IMR-90 (cell line): ENCODE measurements at regions not wholly inside any gene's neighbourhood (a gene's known extent, or its start where the extent isn't known, plus 50 kb on each side); places are given as distances from the start of the nearest gene placed in this dataset.

ENCODE experiments used
- ATAC-seq: fragments of 200-7000 bp; cut with Tn5 transposase; 2 replicates; pipeline ENCODE4 v1.9.1; 2020; ENCODE audit warnings: low read depth, mild to moderate bottlenecking, moderate library complexity
- BruUV-seq: library from RNA; stranded (reverse); fragments of 400-500 nt; replicated peaks from 2 replicates; lab custom pipeline; 2021; lab: Mats Ljungman, UMichigan
- CTCF ChIA-PET: fragments of 300-600 bp; formaldehyde crosslinking; extraction: SDS; loops from one replicate; lab custom pipeline; 2021; ENCODE audit warnings: antibody characterized with exemption; lab: Yijun Ruan, JAX
- POLR2A ChIA-PET: fragments of 300-600 bp; sonication (Branson Sonifier 250); formaldehyde crosslinking; loops from one replicate; lab custom pipeline; 2022; ENCODE audit warnings: antibody characterized with exemption; ENCODE audit not compliant: unreplicated experiment; lab: Charles Lee
- DNase-seq: peaks from one replicate; pipeline ENCODE4 v3.0.0; 2013
- H2AFZ ChIP-seq: replicated peaks from 2 replicates; pipeline ENCODE3; 2013; ENCODE audit warnings: low read length, mild to moderate bottlenecking; ENCODE audit not compliant: poor library complexity
- H2AK5ac ChIP-seq: 2 replicates; pipeline ENCODE4 v1.6.1; 2013; ENCODE audit warnings: low read depth, low read length, inconsistent platforms
- H2AK9ac ChIP-seq: replicated peaks from 2 replicates; pipeline ENCODE3; 2013; ENCODE audit warnings: mild to moderate bottlenecking, low read depth, low read length, moderate library complexity; ENCODE audit not compliant: poor library complexity
- H2BK120ac ChIP-seq: 2 replicates; pipeline ENCODE4 v1.6.1; 2013; ENCODE audit warnings: low read depth, low read length, inconsistent platforms
- H2BK15ac ChIP-seq: 3 replicates; pipeline ENCODE4 v1.6.1; 2013; ENCODE audit warnings: low read depth, low read length, inconsistent platforms
- H2BK20ac ChIP-seq: 2 replicates; pipeline ENCODE4 v1.6.1; 2013; ENCODE audit warnings: low read depth, mild to moderate bottlenecking, inconsistent platforms, low read length, moderate library complexity
- H2BK5ac ChIP-seq: 2 replicates; pipeline ENCODE4 v1.6.1; 2013; ENCODE audit warnings: mild to moderate bottlenecking, low read depth, low read length, inconsistent platforms; ENCODE audit not compliant: poor library complexity, severe bottlenecking
- H3K14ac ChIP-seq: replicated peaks from 2 replicates; pipeline ENCODE4 v1.6.1; 2013; ENCODE audit warnings: low read depth, low read length, inconsistent platforms
- H3K18ac ChIP-seq: 2 replicates; pipeline ENCODE4 v1.6.1; 2013; ENCODE audit warnings: low read depth, low read length, control low read depth
- H3K23ac ChIP-seq: 2 replicates; pipeline ENCODE4 v1.6.1; 2013; ENCODE audit warnings: low read depth, low read length, inconsistent platforms
- H3K27ac ChIP-seq: 2 replicates; pipeline ENCODE4 v1.5.1; 2013; ENCODE audit warnings: mild to moderate bottlenecking, control low read depth, low read length; ENCODE audit not compliant: insufficient read depth
- H3K27me3 ChIP-seq: 2 replicates; pipeline ENCODE4 v1.6.1; 2013; ENCODE audit warnings: low read length; ENCODE audit not compliant: control insufficient read depth, insufficient read depth
- H3K36me3 ChIP-seq: 2 replicates; pipeline ENCODE4 v1.6.1; 2013; ENCODE audit warnings: low read length, mixed read lengths; ENCODE audit not compliant: control insufficient read depth, insufficient read depth
- H3K4ac ChIP-seq: 2 replicates; pipeline ENCODE4 v1.6.1; 2013; ENCODE audit warnings: low read depth, low read length, inconsistent platforms
- H3K4me1 ChIP-seq: 2 replicates; pipeline ENCODE4 v1.6.1; 2013; ENCODE audit warnings: low read length, mixed read lengths; ENCODE audit not compliant: control insufficient read depth, insufficient read depth
- H3K4me2 ChIP-seq: 2 replicates; pipeline ENCODE4 v1.6.1; 2013; ENCODE audit warnings: low read depth, mild to moderate bottlenecking, control low read depth, low read length, moderate library complexity
- H3K4me3 ChIP-seq: 2 replicates; pipeline ENCODE4 v1.5.1; 2013; ENCODE audit warnings: low read depth, mild to moderate bottlenecking, control low read depth, low read length, moderate library complexity; ENCODE audit not compliant: insufficient read depth
- H3K56ac ChIP-seq: 2 replicates; pipeline ENCODE4 v1.6.1; 2013; ENCODE audit warnings: low read length, inconsistent platforms; ENCODE audit not compliant: insufficient read depth; ENCODE audit errors: extremely low read depth
- H3K79me1 ChIP-seq, 2 experiments: 2 replicates each; pipeline ENCODE4 v1.6.1; 2013; ENCODE audit warnings: low read length in 2 of 2, inconsistent platforms in 1 of 2, low read depth in 1 of 2
- H3K9ac ChIP-seq: 2 replicates; pipeline ENCODE4 v1.6.1; 2013; ENCODE audit warnings: low read depth, low read length, control low read depth
- H3K9me1 ChIP-seq: 2 replicates; pipeline ENCODE4 v1.6.1; 2013; ENCODE audit warnings: low read length, inconsistent platforms; ENCODE audit not compliant: insufficient read depth
- H3K9me3 ChIP-seq: 2 replicates; pipeline ENCODE4 v1.6.1; 2013; ENCODE audit warnings: low read length; ENCODE audit not compliant: control insufficient read depth, insufficient read depth
- H4K20me1 ChIP-seq: 2 replicates; pipeline ENCODE4 v1.6.1; 2013; ENCODE audit warnings: low read length, inconsistent platforms; ENCODE audit not compliant: insufficient read depth
- H4K5ac ChIP-seq: 2 replicates; pipeline ENCODE4 v1.6.1; 2013; ENCODE audit warnings: mild to moderate bottlenecking, low read depth, low read length, control low read depth
- H4K8ac ChIP-seq, 2 experiments: 2 replicates each; pipeline ENCODE4 v1.6.1; 2013; ENCODE audit warnings: low read depth in 2 of 2, low read length in 2 of 2, control low read depth in 1 of 2, inconsistent platforms in 1 of 2
- H4K91ac ChIP-seq: 2 replicates; pipeline ENCODE4 v1.6.1; 2013; ENCODE audit warnings: low read depth, low read length, inconsistent platforms; ENCODE audit not compliant: insufficient read depth
- CEBPB ChIP-seq: IDR thresholded peaks from 2 replicates; pipeline ENCODE4 v1.6.1; 2012; ENCODE audit warnings: low read depth, low read length, improper control_type of control experiment
- CHD1 ChIP-seq: IDR thresholded peaks from 2 replicates; pipeline ENCODE4 v1.6.1; 2012; ENCODE audit warnings: low read depth, low read length, improper control_type of control experiment
- CTCF ChIP-seq: conservative IDR thresholded peaks from 2 replicates; pipeline ENCODE4 v1.5.1; 2012; ENCODE audit warnings: mild to moderate bottlenecking, low read depth, low read length, improper control_type of control experiment
- ELK1 ChIP-seq: fragments of 150-350 bp; IDR thresholded peaks from 2 replicates; pipeline ENCODE4 v1.6.1; 2016; ENCODE audit warnings: low read depth, mild to moderate bottlenecking, low read length, moderate library complexity, borderline replicate concordance
- FOS ChIP-seq: fragments of 150-350 bp; IDR thresholded peaks from 2 replicates; pipeline ENCODE4 v1.6.1; 2016; ENCODE audit warnings: low read depth, low read length
- MAFK ChIP-seq: IDR thresholded peaks from 2 replicates; pipeline ENCODE4 v1.6.1; 2012; ENCODE audit warnings: low read depth, low read length, improper control_type of control experiment
- MAZ ChIP-seq: IDR thresholded peaks from 2 replicates; pipeline ENCODE4 v1.6.1; 2012; ENCODE audit warnings: low read depth, mild to moderate bottlenecking, low read length, improper control_type of control experiment, moderate library complexity, borderline replicate concordance
- NFE2L2 ChIP-seq: fragments of 150-350 bp; IDR thresholded peaks from 2 replicates; pipeline ENCODE4 v1.6.1; 2016; ENCODE audit warnings: low read depth, mild to moderate bottlenecking, low read length
- RAD21 ChIP-seq: IDR thresholded peaks from 2 replicates; pipeline ENCODE4 v1.6.1; 2012; ENCODE audit warnings: low read length, improper control_type of control experiment
- SMC3 ChIP-seq: fragments of 150-350 bp; IDR thresholded peaks from 2 replicates; pipeline ENCODE4 v1.6.1; 2016; ENCODE audit warnings: low read depth, mild to moderate bottlenecking, antibody characterized with exemption, low read length, moderate library complexity
- WGBS, 2 experiments: methylation state at CpG; one replicate each; pipeline versions ENCODE4 v1.1.5 to v1.1.7; 2013; ENCODE audit warnings: missing lambda C conversion rate in 2 of 2; ENCODE audit not compliant: insufficient read length in 1 of 2; ENCODE audit errors: extremely low coverage in 2 of 2; 5-methylcytosine and 5-hydroxymethylcytosine counted together
- dilution Hi-C: fragments of 300-500 bp; cut with HindIII; formaldehyde crosslinking; loops from one replicate; pipeline ENCODE4 v1.14.3; 2018; ENCODE audit warnings: low sequenced_read_pairs; ENCODE audit not compliant: unreplicated experiment
- in situ Hi-C: fragments of 300-500 bp; cut with MboI; formaldehyde crosslinking; loops from 3 replicates; pipeline ENCODE4 v1.14.3; 2019; ENCODE audit warnings: low sequenced_read_pairs, inconsistent platforms, mixed read lengths
- intact Hi-C: fragments of 100-400 bp; cut with micrococcal nuclease; formaldehyde crosslinking; loops from 2 replicates; pipeline ENCODE4 v1.10.0; 2022

- Histone ChIP-seq H4K20me1 (no peaks in the 10 kb centered on the region), H3K4ac (no peak overlapping the region), H3K36me3 (no peaks in the 10 kb centered on the region), H3K9me3 (no peaks in the 10 kb centered on the region), H3K9ac (no peak overlapping the region), H3K27ac (no peak overlapping the region), H3K18ac (no peak overlapping the region), H3K56ac (no peak overlapping the region), H2BK15ac (no peak overlapping the region), H3K23ac (no peak overlapping the region), H3K9me1 (no peaks in the 10 kb centered on the region), H3K27me3 (no peaks in the 10 kb centered on the region), H4K91ac (no peak overlapping the region), H3K79me1 (no peaks in the 10 kb centered on the region), H2AFZ (no peak overlapping the region), H2BK5ac (no peak overlapping the region), H3K4me3 (no peak overlapping the region), H4K5ac (no peak overlapping the region), H3K4me1 (no peaks in the 10 kb centered on the region), H2AK5ac (no peak overlapping the region), H4K8ac (no peak overlapping the region), H3K4me2 (no peak overlapping the region), H2BK20ac (no peak overlapping the region), H2BK120ac (no peak overlapping the region), H2AK9ac (no peak overlapping the region), H3K14ac (0 out of 2 replicates have a peak overlapping the region, but pooled peaks have one; percentile 16)
- WGBS, 2 experiments, result 100% methylated on average over 2 of the region's 2 CpGs; no CpG with 5 or more reads in 1 of the 2 experiments
- in situ Hi-C loops, result no loop called here
- ChIA-PET POLR2A (no interaction called here), CTCF (interaction anchor here (1.0 kb wide), 1 partner anchor 10 kb away, joined by 3 read pairs; no protein-coding TSS in a partner anchor)
- no TSS peak for BruUV-seq
- DNase-seq (peak; percentile 66), ATAC-seq (peak; percentile 24; the same call in 1 of the 2 replicates)
- dilution Hi-C loops, result no loop called here
- intact Hi-C loops, result no loop called here
- TF ChIP-seq CEBPB (no peak), RAD21 (no peak), SMC3 (no peak), ELK1 (no peak), NFE2L2 (no peak), MAFK (no peak), FOS (no peak), MAZ (no peak), CHD1 (no peak), CTCF (no peak)
Observed at GRCh38 chr9:12935714-12936113, 160.9 kb downstream of the LURAP1L start.
